Left lung (tissue), 4 donors: ENCODE measurements at regions not wholly inside any gene's neighbourhood (a gene's known extent, or its start where the extent isn't known, plus 50 kb on each side); places are given as distances from the start of the nearest gene placed in this dataset.

Experiments
- ATAC-seq: fragments of 200-7000 bp; cut with Tn5 transposase; one replicate; pipeline ENCODE4 v1.9.1; 2020; ENCODE audit warnings: moderate library complexity
- DNase-seq, 4 donors: peaks; one replicate each; pipeline ENCODE4 v3.0.0-alpha.2; 2013 to 2020
- H3K27ac ChIP-seq, 2 donors: fragments of 200-600 bp; sonication (generic) in 1 of 2; one replicate each; pipeline versions ENCODE4 v1.5.0 to v1.8.0; 2020 to 2021
- H3K27me3 ChIP-seq, 2 donors: fragments of 200-600 bp; sonication (generic) in 1 of 2; one replicate each; pipeline versions ENCODE4 v1.5.0 to v1.8.0; 2020 to 2021
- H3K36me3 ChIP-seq, 2 donors: fragments of 200-600 bp; sonication (generic) in 1 of 2; one replicate each; pipeline versions ENCODE4 v1.5.0 to v1.8.0; 2020 to 2021
- H3K4me1 ChIP-seq, 2 donors: fragments of 200-600 bp; one replicate each; pipeline ENCODE4 v1.8.0; 2021
- H3K4me3 ChIP-seq, 2 donors: fragments of 200-600 bp; sonication (generic) in 1 of 2; one replicate each; pipeline versions ENCODE4 v1.5.0 to v1.8.0; 2020 to 2021; ENCODE audit warnings: mild to moderate bottlenecking in 1 of 2
- H3K9me3 ChIP-seq, 2 donors: fragments of 200-600 bp; sonication (generic) in 1 of 2; one replicate each; pipeline versions ENCODE4 v1.5.0 to v1.8.0; 2020 to 2021
- intact Hi-C, 2 donors: fragments of 100-400 bp; cut with DNase I; formaldehyde crosslinking; loops; one replicate each; pipeline versions ENCODE4 v1.11.2 to v1.14.2; 2022
- TF ChIP-seq, protein P1 (sequence below), 2 donors: fragments of 200-600 bp; sonication (generic) in 1 of 2; IDR thresholded peaks; one replicate each; pipeline versions ENCODE4 v1.5.0 to v1.8.0; 2021; ENCODE audit warnings: antibody characterized with exemption in 2 of 2
- donor health status: DM: no; HTN: yes; CAD: no.
- donor health status: DM: no; HTN: no; CAD: no.

DNA sequence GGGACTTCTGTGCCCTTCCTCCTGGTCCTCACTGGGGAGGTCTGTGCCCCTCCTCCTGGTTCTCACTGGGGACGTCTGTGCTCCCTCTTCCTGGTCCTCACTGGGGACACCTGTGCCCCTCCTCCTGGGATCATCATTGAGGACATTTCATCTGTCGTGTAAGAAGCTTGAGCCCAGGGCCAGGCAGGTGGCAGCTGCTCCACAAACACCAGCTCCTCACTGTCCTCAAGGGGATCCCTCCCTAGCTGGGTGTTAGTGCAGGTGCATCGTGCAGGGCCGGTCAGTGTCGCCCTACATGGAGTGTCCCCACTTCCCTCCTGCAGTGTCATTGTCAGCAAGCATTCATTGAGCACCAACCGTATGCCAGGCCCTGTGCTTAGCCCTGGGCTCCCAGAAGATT is 312.7 kb downstream of the PTPRU start:
- Histone ChIP-seq H3K27ac (no peak overlapping the region), H3K4me1 (no peaks in the 10 kb centered on the region), H3K4me3 (no peak overlapping the region), H3K36me3 (no peaks in the 10 kb centered on the region), H3K27me3 (peaks cover 0 to 10% of the 10 kb centered on the region in 2 donors), H3K9me3 (no peaks in the 10 kb centered on the region)
- intact Hi-C loops: no loop called here
- DNase-seq (no peak), ATAC-seq (no peak)
- TF ChIP-seq, protein P1, sequence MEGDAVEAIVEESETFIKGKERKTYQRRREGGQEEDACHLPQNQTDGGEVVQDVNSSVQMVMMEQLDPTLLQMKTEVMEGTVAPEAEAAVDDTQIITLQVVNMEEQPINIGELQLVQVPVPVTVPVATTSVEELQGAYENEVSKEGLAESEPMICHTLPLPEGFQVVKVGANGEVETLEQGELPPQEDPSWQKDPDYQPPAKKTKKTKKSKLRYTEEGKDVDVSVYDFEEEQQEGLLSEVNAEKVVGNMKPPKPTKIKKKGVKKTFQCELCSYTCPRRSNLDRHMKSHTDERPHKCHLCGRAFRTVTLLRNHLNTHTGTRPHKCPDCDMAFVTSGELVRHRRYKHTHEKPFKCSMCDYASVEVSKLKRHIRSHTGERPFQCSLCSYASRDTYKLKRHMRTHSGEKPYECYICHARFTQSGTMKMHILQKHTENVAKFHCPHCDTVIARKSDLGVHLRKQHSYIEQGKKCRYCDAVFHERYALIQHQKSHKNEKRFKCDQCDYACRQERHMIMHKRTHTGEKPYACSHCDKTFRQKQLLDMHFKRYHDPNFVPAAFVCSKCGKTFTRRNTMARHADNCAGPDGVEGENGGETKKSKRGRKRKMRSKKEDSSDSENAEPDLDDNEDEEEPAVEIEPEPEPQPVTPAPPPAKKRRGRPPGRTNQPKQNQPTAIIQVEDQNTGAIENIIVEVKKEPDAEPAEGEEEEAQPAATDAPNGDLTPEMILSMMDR (IDR thresholded peaks at IDR 0.05): no peak

DNA sequence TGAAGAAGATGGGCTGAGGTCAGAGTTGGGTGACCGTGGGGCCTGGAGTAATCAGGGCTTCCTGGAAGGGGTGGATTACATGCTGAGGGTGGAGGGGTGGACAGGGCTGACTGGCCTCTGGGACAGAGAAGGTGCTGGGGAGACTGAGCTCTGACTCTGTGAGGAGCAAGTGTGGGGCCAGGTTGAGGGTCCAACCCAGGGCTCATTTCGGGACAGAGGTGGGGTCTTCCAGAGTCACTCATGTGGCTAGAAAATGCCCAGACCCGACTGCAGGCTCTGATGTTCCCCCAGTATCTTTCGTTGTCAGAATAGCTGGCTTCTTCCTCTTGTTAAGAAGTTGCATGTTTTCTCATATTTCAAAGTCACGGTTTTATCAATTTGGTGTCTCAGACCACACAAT is 311.8 kb downstream of the PTPRU start:
- no peaks in the 10 kb centered on the region for H3K36me3 ChIP-seq
- H3K4me1 ChIP-seq: no peaks in the 10 kb centered on the region
- TF ChIP-seq, protein P1 (IDR thresholded peaks at IDR 0.05): no peak
- no peak overlapping the region for H3K4me3 ChIP-seq
- peaks cover 0 to 10% of the 10 kb centered on the region in 2 donors for H3K27me3 ChIP-seq
- no peak overlapping the region for H3K27ac ChIP-seq
- intact Hi-C loops: no loop called here
- no peaks in the 10 kb centered on the region for H3K9me3 ChIP-seq
- ATAC-seq (no peak), DNase-seq (no peak)

DNA sequence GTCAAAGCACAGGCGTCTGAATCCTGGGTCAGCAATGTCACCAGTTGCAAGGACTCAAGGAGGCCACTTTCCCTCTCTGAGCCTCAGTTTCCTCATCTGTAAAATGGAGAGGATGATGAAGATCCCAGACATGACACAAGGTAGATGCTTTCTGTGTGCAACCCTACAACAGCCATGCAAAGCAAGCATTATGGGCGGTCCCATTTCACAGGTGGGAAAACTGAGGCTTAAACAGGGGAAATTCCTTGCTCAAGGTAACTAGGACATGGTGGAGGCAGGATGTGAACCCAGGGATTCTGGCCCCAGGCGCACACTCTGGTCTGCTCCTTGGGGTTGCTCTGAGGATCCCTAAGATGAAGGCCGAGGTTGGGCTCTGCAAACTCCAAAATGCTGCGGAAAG is 311.0 kb downstream of the PTPRU start:
- Histone ChIP-seq H3K36me3 (no peaks in the 10 kb centered on the region), H3K27me3 (peaks cover 0 to 10% of the 10 kb centered on the region in 2 donors), H3K4me1 (no peaks in the 10 kb centered on the region), H3K4me3 (no peak overlapping the region), H3K27ac (no peak overlapping the region), H3K9me3 (no peaks in the 10 kb centered on the region)
- intact Hi-C loops: no loop called here
- ATAC-seq (no peak), DNase-seq (no peak)
- TF ChIP-seq, protein P1 (IDR thresholded peaks at IDR 0.05): no peak

DNA sequence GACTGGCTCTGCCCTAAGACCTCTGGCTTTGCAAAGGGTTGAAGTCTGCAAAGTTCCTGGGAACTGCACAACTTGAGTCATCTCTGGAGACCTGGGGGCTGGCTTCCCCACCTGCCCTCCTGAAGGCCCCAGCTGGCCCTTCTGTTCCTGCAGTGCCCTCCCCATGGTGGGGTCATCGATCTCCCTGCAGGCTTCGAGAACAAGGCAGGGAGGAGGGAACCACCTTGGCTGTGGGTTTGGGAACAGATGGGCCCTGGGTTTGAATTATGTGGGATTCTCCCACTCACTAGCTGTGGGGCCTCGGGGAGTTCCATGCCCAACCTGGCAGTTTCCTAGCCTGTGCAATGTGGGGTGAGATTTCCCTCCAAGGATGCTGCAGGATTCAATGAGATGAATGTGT is 310.2 kb downstream of the PTPRU start:
- H3K4me3 ChIP-seq: no peak overlapping the region
- TF ChIP-seq, protein P1 (IDR thresholded peaks at IDR 0.05): no peak
- H3K4me1 ChIP-seq: no peaks in the 10 kb centered on the region
- no peak overlapping the region for H3K27ac ChIP-seq
- ATAC-seq (no peak), DNase-seq (no peak)
- no peaks in the 10 kb centered on the region for H3K9me3 ChIP-seq
- intact Hi-C loops: no loop called here
- H3K27me3 ChIP-seq: peaks cover 0 to 10% of the 10 kb centered on the region in 2 donors
- no peaks in the 10 kb centered on the region for H3K36me3 ChIP-seq

DNA sequence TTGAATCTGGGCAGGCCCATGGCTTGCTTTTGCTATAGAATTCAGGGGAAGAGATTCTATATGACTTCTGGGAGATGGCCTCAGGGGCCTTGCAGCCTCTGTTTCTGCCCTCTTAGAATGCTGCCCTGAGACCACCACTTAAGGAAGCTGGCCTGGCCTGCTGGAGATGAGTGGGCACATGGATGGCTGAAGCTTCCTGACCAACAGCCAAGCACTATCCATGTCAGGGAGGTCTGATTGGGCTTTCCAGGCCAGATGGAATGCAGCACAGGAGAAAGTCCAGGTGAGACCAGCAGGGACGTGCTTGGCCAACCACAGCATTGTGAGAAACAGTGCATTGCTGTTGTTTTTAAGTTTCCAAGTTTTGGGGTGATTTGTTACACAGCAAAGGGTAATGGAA is 308.1 kb downstream of the PTPRU start:
- TF ChIP-seq, protein P1 (IDR thresholded peaks at IDR 0.05): no peak
- Histone ChIP-seq H3K4me3 (no peak overlapping the region), H3K9me3 (no peaks in the 10 kb centered on the region), H3K36me3 (no peaks in the 10 kb centered on the region), H3K4me1 (no peaks in the 10 kb centered on the region), H3K27me3 (peaks cover 0 to 2% of the 10 kb centered on the region in 2 donors), H3K27ac (no peak overlapping the region)
- DNase-seq (no peak), ATAC-seq (no peak)
- intact Hi-C loops: no loop called here
